GM18873 (cell line): ENCODE measurements at regions not wholly inside any gene's neighbourhood (a gene's known extent, or its start where the extent isn't known, plus 50 kb on each side); places are given as distances from the start of the nearest gene placed in this dataset.
"Not testable (repeated sequence)": the region's sequence is repeated elsewhere in the genome, so short reads cannot be mapped to it uniquely, and the experiment has no call there.

Source experiments
- ATAC-seq: cut with Tn5 transposase; IDR thresholded peaks from one replicate; pipeline ENCODE4 v1.9.1; 2021; ENCODE audit warnings: mild to moderate bottlenecking, moderate library complexity, moderate number of reproducible peaks; ENCODE audit not compliant: unreplicated experiment, low FRiP score

GRCh38 chr9:78994471-78994870 lies 577.3 kb upstream of the TLE4 start:
- ATAC-seq = no peak

DNA sequence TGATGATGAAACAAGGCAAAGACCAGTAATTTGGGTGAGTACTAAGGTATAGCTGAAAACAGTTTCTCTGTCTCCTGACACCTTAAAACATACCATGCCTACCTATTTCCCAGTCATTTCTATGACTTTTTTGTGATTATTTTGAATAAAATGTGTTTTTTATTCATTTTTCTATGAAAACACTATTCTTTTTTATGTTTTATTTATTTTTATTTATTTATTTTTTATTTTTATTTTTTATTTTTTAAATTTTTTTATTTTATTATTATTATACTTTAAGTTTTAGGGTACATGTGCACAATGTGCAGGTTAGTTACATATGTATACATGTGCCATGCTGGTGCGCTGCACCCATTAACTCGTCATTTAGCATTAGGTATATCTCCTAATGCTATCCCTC lies 576.8 kb upstream of the TLE4 start:
- ATAC-seq = not testable (repeated sequence)

DNA sequence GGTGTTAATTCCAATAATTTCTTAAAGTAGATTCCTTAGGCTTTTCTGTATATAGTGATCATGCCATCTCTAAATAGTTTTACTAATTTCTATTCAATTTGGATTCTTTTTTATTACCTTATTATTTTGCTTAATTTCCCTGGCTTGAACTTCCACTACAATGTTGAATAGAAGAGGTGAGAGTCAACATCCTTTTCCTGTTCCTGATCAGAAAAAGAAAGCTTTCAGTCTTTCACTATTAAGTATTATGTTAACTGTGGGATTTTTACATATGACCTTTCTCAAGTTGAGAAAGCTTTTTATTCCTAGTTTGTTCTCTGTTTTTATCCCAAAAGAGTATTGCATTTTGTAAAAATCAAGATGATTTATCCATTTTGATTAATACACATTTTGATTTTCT lies 574.5 kb upstream of the TLE4 start:
- ATAC-seq = no peak

DNA sequence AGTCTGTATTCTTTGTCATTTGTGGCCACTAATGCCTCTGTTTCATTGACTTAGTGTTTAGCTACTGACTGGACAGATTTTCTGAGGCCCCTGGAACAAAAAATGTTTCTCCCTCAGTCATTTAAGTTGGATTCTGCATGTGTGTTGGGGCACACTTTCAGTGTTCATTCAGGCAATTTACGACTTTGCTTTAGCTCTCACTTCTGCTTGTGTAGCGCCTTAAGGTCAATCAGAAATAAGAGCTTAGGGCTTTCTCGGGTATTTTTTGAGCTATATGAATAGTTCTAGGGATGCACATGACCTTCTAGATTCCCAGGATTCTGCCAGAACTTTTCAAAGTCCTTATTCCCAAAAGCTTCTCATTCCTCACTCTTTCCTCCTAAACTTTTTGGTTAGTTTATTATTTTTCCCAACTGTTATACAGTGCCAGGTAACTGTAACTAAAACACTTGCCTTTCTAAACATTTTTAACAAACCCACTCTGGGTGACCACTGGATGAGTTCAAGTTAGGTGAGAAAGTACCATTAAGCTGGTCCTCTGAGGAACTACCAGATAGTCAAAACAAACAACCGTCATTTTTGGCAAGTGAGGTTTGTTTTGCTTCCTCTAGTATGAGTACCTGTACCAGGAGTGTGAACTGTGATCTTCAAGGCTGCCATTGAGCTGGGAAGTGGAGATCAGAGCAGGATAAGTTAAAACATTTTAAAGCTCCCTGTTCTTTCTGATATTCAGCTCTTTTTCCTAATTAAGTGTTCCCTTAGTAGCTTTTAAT lies 571.3 kb upstream of the TLE4 start:
- peak; percentile 53 for ATAC-seq

DNA sequence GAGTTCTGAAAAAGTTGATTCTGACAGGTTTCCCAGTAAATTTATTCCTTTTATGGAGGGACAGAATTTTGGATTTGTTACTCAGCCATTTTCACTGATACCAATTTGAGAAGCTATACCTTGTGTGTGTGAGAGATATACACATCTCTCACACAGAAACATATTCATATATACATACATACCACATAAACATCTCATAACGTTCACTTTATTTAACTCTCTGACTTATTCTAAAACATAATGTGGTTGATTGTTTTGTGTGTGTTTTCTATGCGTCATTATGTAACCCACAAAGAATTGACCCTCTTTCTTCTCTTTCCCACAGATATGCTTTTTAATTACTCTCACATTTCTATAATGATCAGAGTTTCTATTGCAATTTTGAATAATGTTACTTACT lies 570.8 kb upstream of the TLE4 start:
- no peak for ATAC-seq

- ATAC-seq = no peak
Measured at GRCh38 chr9:79003514-79003913, 568.3 kb upstream of the TLE4 start.

- no peak for ATAC-seq
Measured at GRCh38 chr9:79004032-79004431, 567.7 kb upstream of the TLE4 start.

DNA sequence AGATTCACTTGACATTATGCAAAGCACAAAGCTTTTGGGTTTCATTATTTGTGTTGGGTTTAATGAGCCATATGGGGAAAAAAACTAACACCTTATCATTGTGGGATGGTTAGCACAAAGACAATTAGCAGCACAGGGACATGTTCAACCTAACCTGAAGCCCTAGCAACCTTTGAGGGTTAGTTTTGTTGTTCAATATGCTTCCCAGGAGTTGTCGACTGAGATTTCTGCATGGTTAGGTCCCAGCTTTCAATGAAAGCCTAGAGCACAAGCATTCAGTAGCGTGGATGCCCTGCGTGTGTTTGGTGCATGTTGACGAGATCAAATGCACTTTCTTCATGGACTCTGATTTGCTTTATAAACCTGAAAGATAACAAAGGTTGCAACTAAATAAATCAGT lies 565.2 kb upstream of the TLE4 start:
- no peak for ATAC-seq

DNA sequence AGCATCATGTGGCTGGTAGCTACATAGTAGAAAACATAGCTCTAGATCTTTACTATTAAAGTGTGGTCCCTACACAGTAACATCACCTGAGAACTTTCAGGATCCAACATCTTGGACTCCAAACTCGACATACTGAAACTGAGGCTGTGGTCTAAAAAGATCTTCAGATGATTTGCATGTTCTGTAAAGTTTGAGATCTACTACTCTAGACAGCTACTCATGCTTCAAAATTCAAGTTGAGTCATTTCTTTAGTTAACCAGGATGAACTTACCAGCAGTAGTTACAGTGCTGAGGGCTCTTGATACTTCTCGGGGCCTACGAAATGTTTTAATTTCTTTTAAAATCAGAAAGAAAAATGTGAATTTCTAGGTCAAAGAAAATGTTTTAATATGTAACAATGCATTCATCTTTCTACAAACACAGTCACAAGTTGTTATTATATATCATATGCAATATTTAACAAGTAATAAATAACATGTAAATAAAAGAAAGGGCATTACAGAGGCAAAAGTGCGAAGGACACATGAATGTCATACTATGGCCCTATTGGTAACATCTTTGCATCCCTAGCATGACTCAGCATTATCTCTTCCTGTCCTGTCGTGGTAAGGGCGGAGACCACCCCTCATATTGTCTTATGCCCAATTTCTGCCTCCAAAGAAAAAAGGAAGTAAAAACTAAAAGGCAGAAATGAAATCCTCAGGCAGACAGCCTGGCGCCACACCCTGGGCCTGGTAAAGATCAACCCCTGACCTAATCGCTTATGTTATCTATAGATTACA lies 563.9 kb upstream of the TLE4 start:
- ATAC-seq = peak; percentile 99

- ATAC-seq = no peak
Measured at GRCh38 chr9:79008916-79009315, 562.8 kb upstream of the TLE4 start.

GRCh38 chr9:79011461-79011860 lies 560.3 kb upstream of the TLE4 start:
- no peak for ATAC-seq

- no peak for ATAC-seq
Measured at GRCh38 chr9:79012561-79012960, 559.2 kb upstream of the TLE4 start.

DNA sequence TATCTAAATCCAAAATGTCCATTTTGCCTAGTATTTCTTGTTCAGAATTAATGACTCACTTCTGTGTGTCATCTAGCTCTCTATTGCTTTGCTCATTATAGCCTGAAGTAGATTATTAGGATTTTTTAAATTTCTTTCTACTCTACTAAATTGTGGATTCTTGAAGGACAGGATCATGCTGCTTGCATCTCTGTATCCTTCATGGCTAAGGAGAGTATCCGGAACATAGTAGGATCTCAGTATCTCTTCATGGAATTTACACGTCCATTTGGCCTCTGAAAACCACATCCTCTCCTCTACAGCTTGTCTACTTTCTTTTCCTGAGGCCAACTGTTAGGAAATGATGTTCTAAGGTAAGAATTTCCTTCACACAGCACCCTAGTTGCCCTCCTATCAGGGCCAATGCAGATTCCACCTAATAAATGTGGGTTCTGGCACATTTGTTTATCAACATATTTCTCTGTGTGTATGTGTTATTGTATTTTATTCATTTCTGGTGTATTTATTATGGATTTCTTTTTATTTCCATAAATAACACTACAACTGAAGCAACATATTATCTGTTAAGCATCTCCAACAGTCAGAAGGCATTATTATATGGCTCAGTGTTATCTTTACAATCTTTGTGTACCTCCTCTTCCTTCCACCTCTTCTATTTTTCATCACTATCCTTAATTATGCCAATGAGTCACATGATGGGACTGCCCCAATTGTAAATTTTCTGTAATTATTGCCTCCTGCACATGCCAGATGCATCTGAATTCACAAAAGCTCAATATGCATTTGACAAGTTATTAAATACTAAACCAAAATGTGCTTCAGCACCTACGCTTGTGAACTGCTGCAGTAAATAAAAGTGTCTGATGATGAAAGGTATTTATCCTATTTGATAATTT lies 557.8 kb upstream of the TLE4 start:
- no peak for ATAC-seq

GRCh38 chr9:79014929-79015699 lies 556.7 kb upstream of the TLE4 start:
- ATAC-seq = no peak

DNA sequence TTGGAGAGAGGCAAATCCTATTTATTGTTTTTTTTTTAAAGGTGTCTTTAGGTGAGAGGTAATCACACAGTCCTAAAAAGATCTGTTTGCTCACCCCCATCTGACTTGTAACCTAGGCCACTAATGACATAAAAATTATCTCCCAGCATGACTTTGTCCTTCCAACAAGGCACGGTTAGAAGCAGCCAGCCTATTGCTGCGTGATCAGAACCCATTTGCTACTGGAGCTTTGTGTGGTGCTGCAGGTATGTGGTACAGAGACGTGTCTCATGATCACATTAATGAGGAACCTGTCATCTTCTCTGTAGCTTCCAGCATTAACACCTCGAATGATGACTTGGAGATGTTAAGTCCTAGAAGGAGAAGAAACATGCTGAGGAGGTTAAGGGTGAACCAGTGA lies 555.8 kb upstream of the TLE4 start:
- ATAC-seq = no peak

GRCh38 chr9:79020276-79020675 lies 551.5 kb upstream of the TLE4 start:
- no peak for ATAC-seq

DNA sequence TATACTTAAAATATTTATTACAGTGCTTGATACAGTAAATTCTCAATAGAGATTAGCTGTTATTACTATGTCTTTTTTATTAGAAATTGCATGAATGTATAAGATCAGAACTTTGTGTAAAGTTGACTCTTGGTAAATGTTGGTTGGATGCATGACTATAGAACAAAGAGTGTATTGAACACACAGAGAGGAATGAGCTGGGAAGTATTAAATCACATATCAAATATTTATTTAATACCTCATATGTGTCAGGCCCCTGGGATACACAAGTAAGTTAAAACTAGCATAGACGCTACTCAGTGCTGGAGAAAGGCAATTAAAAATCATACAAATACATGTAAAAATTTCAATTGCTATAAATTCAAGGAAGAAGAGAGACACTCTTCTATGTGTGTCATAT lies 550.7 kb upstream of the TLE4 start:
- ATAC-seq = no peak

GRCh38 chr9:79023134-79023580 lies 548.6 kb upstream of the TLE4 start:
- no peak for ATAC-seq

DNA sequence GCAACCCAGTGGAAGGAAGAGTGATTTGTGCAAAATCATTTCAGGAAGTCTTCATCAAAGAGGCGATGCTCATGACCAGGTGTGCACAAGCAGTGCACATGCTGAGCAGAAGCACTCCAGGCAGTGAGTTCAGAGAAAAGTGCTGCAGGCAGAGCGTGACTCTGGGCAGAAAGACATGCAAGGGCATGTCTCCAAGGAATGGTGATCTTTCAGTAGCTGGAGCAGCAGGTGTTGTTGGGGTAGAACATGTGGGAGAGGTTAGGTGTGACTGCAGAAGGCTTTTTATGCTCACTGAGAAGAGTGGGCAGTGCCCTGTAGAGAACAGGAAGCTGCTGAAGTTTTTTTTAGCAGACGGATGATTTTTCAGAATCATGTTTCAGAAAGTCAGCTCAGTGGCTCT lies 545.4 kb upstream of the TLE4 start:
- ATAC-seq = peak; percentile 91

GRCh38 chr9:79028101-79028500 lies 543.7 kb upstream of the TLE4 start:
- no peak for ATAC-seq
